IMR-90 (cell line): ENCODE measurements at regions not wholly inside any gene's neighbourhood (a gene's known extent, or its start where the extent isn't known, plus 50 kb on each side); places are given as distances from the start of the nearest gene placed in this dataset.

Source experiments
- ATAC-seq: fragments of 200-7000 bp; cut with Tn5 transposase; 2 replicates; pipeline ENCODE4 v1.9.1; 2020; ENCODE audit warnings: low read depth, mild to moderate bottlenecking, moderate library complexity
- BruUV-seq: library from RNA; stranded (reverse); fragments of 400-500 nt; replicated peaks from 2 replicates; lab custom pipeline; 2021; lab: Mats Ljungman, UMichigan
- CTCF ChIA-PET: fragments of 300-600 bp; formaldehyde crosslinking; extraction: SDS; loops from one replicate; lab custom pipeline; 2021; ENCODE audit warnings: antibody characterized with exemption; lab: Yijun Ruan, JAX
- POLR2A ChIA-PET: fragments of 300-600 bp; sonication (Branson Sonifier 250); formaldehyde crosslinking; loops from one replicate; lab custom pipeline; 2022; ENCODE audit warnings: antibody characterized with exemption; ENCODE audit not compliant: unreplicated experiment; lab: Charles Lee
- DNase-seq: peaks from one replicate; pipeline ENCODE4 v3.0.0; 2013
- H2AFZ ChIP-seq: replicated peaks from 2 replicates; pipeline ENCODE3; 2013; ENCODE audit warnings: low read length, mild to moderate bottlenecking; ENCODE audit not compliant: poor library complexity
- H2AK5ac ChIP-seq: 2 replicates; pipeline ENCODE4 v1.6.1; 2013; ENCODE audit warnings: low read depth, low read length, inconsistent platforms
- H2AK9ac ChIP-seq: replicated peaks from 2 replicates; pipeline ENCODE3; 2013; ENCODE audit warnings: mild to moderate bottlenecking, low read depth, low read length, moderate library complexity; ENCODE audit not compliant: poor library complexity
- H2BK120ac ChIP-seq: 2 replicates; pipeline ENCODE4 v1.6.1; 2013; ENCODE audit warnings: low read depth, low read length, inconsistent platforms
- H2BK15ac ChIP-seq: 3 replicates; pipeline ENCODE4 v1.6.1; 2013; ENCODE audit warnings: low read depth, low read length, inconsistent platforms
- H2BK20ac ChIP-seq: 2 replicates; pipeline ENCODE4 v1.6.1; 2013; ENCODE audit warnings: low read depth, mild to moderate bottlenecking, inconsistent platforms, low read length, moderate library complexity
- H2BK5ac ChIP-seq: 2 replicates; pipeline ENCODE4 v1.6.1; 2013; ENCODE audit warnings: mild to moderate bottlenecking, low read depth, low read length, inconsistent platforms; ENCODE audit not compliant: poor library complexity, severe bottlenecking
- H3K14ac ChIP-seq: replicated peaks from 2 replicates; pipeline ENCODE4 v1.6.1; 2013; ENCODE audit warnings: low read depth, low read length, inconsistent platforms
- H3K18ac ChIP-seq: 2 replicates; pipeline ENCODE4 v1.6.1; 2013; ENCODE audit warnings: low read depth, low read length, control low read depth
- H3K23ac ChIP-seq: 2 replicates; pipeline ENCODE4 v1.6.1; 2013; ENCODE audit warnings: low read depth, low read length, inconsistent platforms
- H3K27ac ChIP-seq: 2 replicates; pipeline ENCODE4 v1.5.1; 2013; ENCODE audit warnings: mild to moderate bottlenecking, control low read depth, low read length; ENCODE audit not compliant: insufficient read depth
- H3K27me3 ChIP-seq: 2 replicates; pipeline ENCODE4 v1.6.1; 2013; ENCODE audit warnings: low read length; ENCODE audit not compliant: control insufficient read depth, insufficient read depth
- H3K36me3 ChIP-seq: 2 replicates; pipeline ENCODE4 v1.6.1; 2013; ENCODE audit warnings: low read length, mixed read lengths; ENCODE audit not compliant: control insufficient read depth, insufficient read depth
- H3K4ac ChIP-seq: 2 replicates; pipeline ENCODE4 v1.6.1; 2013; ENCODE audit warnings: low read depth, low read length, inconsistent platforms
- H3K4me1 ChIP-seq: 2 replicates; pipeline ENCODE4 v1.6.1; 2013; ENCODE audit warnings: low read length, mixed read lengths; ENCODE audit not compliant: control insufficient read depth, insufficient read depth
- H3K4me2 ChIP-seq: 2 replicates; pipeline ENCODE4 v1.6.1; 2013; ENCODE audit warnings: low read depth, mild to moderate bottlenecking, control low read depth, low read length, moderate library complexity
- H3K4me3 ChIP-seq: 2 replicates; pipeline ENCODE4 v1.5.1; 2013; ENCODE audit warnings: low read depth, mild to moderate bottlenecking, control low read depth, low read length, moderate library complexity; ENCODE audit not compliant: insufficient read depth
- H3K56ac ChIP-seq: 2 replicates; pipeline ENCODE4 v1.6.1; 2013; ENCODE audit warnings: low read length, inconsistent platforms; ENCODE audit not compliant: insufficient read depth; ENCODE audit errors: extremely low read depth
- H3K79me1 ChIP-seq, 2 experiments: 2 replicates each; pipeline ENCODE4 v1.6.1; 2013; ENCODE audit warnings: low read length in 2 of 2, inconsistent platforms in 1 of 2, low read depth in 1 of 2
- H3K9ac ChIP-seq: 2 replicates; pipeline ENCODE4 v1.6.1; 2013; ENCODE audit warnings: low read depth, low read length, control low read depth
- H3K9me1 ChIP-seq: 2 replicates; pipeline ENCODE4 v1.6.1; 2013; ENCODE audit warnings: low read length, inconsistent platforms; ENCODE audit not compliant: insufficient read depth
- H3K9me3 ChIP-seq: 2 replicates; pipeline ENCODE4 v1.6.1; 2013; ENCODE audit warnings: low read length; ENCODE audit not compliant: control insufficient read depth, insufficient read depth
- H4K20me1 ChIP-seq: 2 replicates; pipeline ENCODE4 v1.6.1; 2013; ENCODE audit warnings: low read length, inconsistent platforms; ENCODE audit not compliant: insufficient read depth
- H4K5ac ChIP-seq: 2 replicates; pipeline ENCODE4 v1.6.1; 2013; ENCODE audit warnings: mild to moderate bottlenecking, low read depth, low read length, control low read depth
- H4K8ac ChIP-seq, 2 experiments: 2 replicates each; pipeline ENCODE4 v1.6.1; 2013; ENCODE audit warnings: low read depth in 2 of 2, low read length in 2 of 2, control low read depth in 1 of 2, inconsistent platforms in 1 of 2
- H4K91ac ChIP-seq: 2 replicates; pipeline ENCODE4 v1.6.1; 2013; ENCODE audit warnings: low read depth, low read length, inconsistent platforms; ENCODE audit not compliant: insufficient read depth
- BHLHE40 ChIP-seq: fragments of 150-350 bp; IDR thresholded peaks from 2 replicates; pipeline ENCODE4 v1.6.1; 2016; ENCODE audit warnings: mild to moderate bottlenecking, low read depth, low read length
- CEBPB ChIP-seq: IDR thresholded peaks from 2 replicates; pipeline ENCODE4 v1.6.1; 2012; ENCODE audit warnings: low read depth, low read length, improper control_type of control experiment
- CHD1 ChIP-seq: IDR thresholded peaks from 2 replicates; pipeline ENCODE4 v1.6.1; 2012; ENCODE audit warnings: low read depth, low read length, improper control_type of control experiment
- CTCF ChIP-seq: conservative IDR thresholded peaks from 2 replicates; pipeline ENCODE4 v1.5.1; 2012; ENCODE audit warnings: mild to moderate bottlenecking, low read depth, low read length, improper control_type of control experiment
- ELK1 ChIP-seq: fragments of 150-350 bp; IDR thresholded peaks from 2 replicates; pipeline ENCODE4 v1.6.1; 2016; ENCODE audit warnings: low read depth, mild to moderate bottlenecking, low read length, moderate library complexity, borderline replicate concordance
- FOS ChIP-seq: fragments of 150-350 bp; IDR thresholded peaks from 2 replicates; pipeline ENCODE4 v1.6.1; 2016; ENCODE audit warnings: low read depth, low read length
- MAFK ChIP-seq: IDR thresholded peaks from 2 replicates; pipeline ENCODE4 v1.6.1; 2012; ENCODE audit warnings: low read depth, low read length, improper control_type of control experiment
- MAZ ChIP-seq: IDR thresholded peaks from 2 replicates; pipeline ENCODE4 v1.6.1; 2012; ENCODE audit warnings: low read depth, mild to moderate bottlenecking, low read length, improper control_type of control experiment, moderate library complexity, borderline replicate concordance
- MXI1 ChIP-seq: IDR thresholded peaks from 2 replicates; pipeline ENCODE4 v1.6.1; 2012; ENCODE audit warnings: low read depth, mild to moderate bottlenecking, low read length, moderate library complexity, borderline replicate concordance
- NFE2L2 ChIP-seq: fragments of 150-350 bp; IDR thresholded peaks from 2 replicates; pipeline ENCODE4 v1.6.1; 2016; ENCODE audit warnings: low read depth, mild to moderate bottlenecking, low read length
- POLR2A ChIP-seq: IDR thresholded peaks from 2 replicates; pipeline ENCODE4 v1.6.1; 2012; ENCODE audit warnings: mild to moderate bottlenecking, low read depth, low read length
- RAD21 ChIP-seq: IDR thresholded peaks from 2 replicates; pipeline ENCODE4 v1.6.1; 2012; ENCODE audit warnings: low read length, improper control_type of control experiment
- RFX5 ChIP-seq: IDR thresholded peaks from 2 replicates; pipeline ENCODE4 v1.8.0; 2012; ENCODE audit warnings: low read depth, mild to moderate bottlenecking, low read length, moderate library complexity
- SMC3 ChIP-seq: fragments of 150-350 bp; IDR thresholded peaks from 2 replicates; pipeline ENCODE4 v1.6.1; 2016; ENCODE audit warnings: low read depth, mild to moderate bottlenecking, antibody characterized with exemption, low read length, moderate library complexity
- USF2 ChIP-seq: fragments of 150-350 bp; IDR thresholded peaks from 2 replicates; pipeline ENCODE4 v1.6.1; 2017; ENCODE audit warnings: mild to moderate bottlenecking, antibody characterized with exemption, low read length, low read depth
- WGBS, 2 experiments: methylation state at CpG; one replicate each; pipeline versions ENCODE4 v1.1.5 to v1.1.7; 2013; ENCODE audit warnings: missing lambda C conversion rate in 2 of 2; ENCODE audit not compliant: insufficient read length in 1 of 2; ENCODE audit errors: extremely low coverage in 2 of 2; 5-methylcytosine and 5-hydroxymethylcytosine counted together
- dilution Hi-C: fragments of 300-500 bp; cut with HindIII; formaldehyde crosslinking; loops from one replicate; pipeline ENCODE4 v1.14.3; 2018; ENCODE audit warnings: low sequenced_read_pairs; ENCODE audit not compliant: unreplicated experiment
- in situ Hi-C: fragments of 300-500 bp; cut with MboI; formaldehyde crosslinking; loops from 3 replicates; pipeline ENCODE4 v1.14.3; 2019; ENCODE audit warnings: low sequenced_read_pairs, inconsistent platforms, mixed read lengths
- intact Hi-C: fragments of 100-400 bp; cut with micrococcal nuclease; formaldehyde crosslinking; loops from 2 replicates; pipeline ENCODE4 v1.10.0; 2022

- in situ Hi-C loops = no loop called here
- peak overlapping the region; percentile 98 for H3K23ac ChIP-seq
- H4K8ac ChIP-seq = peak overlapping the region; percentile 89 to 98
- peak overlapping the region; percentile 99 for H2BK15ac ChIP-seq
- peaks cover 50% of the 10 kb centered on the region for H3K9me1 ChIP-seq
- peak overlapping the region; percentile 100 for H3K4ac ChIP-seq
- H2AK9ac ChIP-seq = peak overlapping the region; percentile 51
- peak overlapping the region; percentile 98 for H2BK120ac ChIP-seq
- H3K79me1 ChIP-seq = peaks cover 0 to 56% of the 10 kb centered on the region in 2 experiments; a peak in 2 of 4 replicates
- peaks cover 58% of the 10 kb centered on the region for H3K4me1 ChIP-seq
- intact Hi-C loops = loop anchor here (2.0 to 10.0 kb wide), 2 partner anchors 275 to 311 kb away; no protein-coding TSS in a partner anchor
- H3K4me3 ChIP-seq = no peak overlapping the region
- DNase-seq (no peak), ATAC-seq (peak; percentile 12)
- H3K36me3 ChIP-seq = no peaks in the 10 kb centered on the region
- peak overlapping the region; percentile 97 for H2BK5ac ChIP-seq
- peak overlapping the region; percentile 98 for H3K56ac ChIP-seq
- H3K9me3 ChIP-seq = no peaks in the 10 kb centered on the region
- H2BK20ac ChIP-seq = peak overlapping the region; percentile 100
- TF ChIP-seq ELK1 = no peak
- no peak for TF ChIP-seq RFX5
- TF ChIP-seq USF2 = no peak
- no peak for TF ChIP-seq POLR2A
- TF ChIP-seq RAD21 = no peak
- no peak for TF ChIP-seq MAZ
- no peak for TF ChIP-seq CTCF
- no peak for TF ChIP-seq MXI1
- TF ChIP-seq MAFK = no peak
- no peak for TF ChIP-seq CHD1
- no peak for TF ChIP-seq SMC3
- no peak for TF ChIP-seq FOS
- TF ChIP-seq NFE2L2 = no peak
- TF ChIP-seq CEBPB = no peak
- TF ChIP-seq BHLHE40 = no peak
- CTCF ChIA-PET = no interaction called here
- H4K91ac ChIP-seq = peak overlapping the region; percentile 100
- no TSS peak for BruUV-seq
- peak overlapping the region; percentile 93 for H2AK5ac ChIP-seq
- peak overlapping the region; percentile 97 for H3K27ac ChIP-seq
- peak overlapping the region; percentile 47; the same call in 1 of the 2 replicates for H3K4me2 ChIP-seq
- peak overlapping the region; percentile 59 for H3K9ac ChIP-seq
- H4K20me1 ChIP-seq = no peaks in the 10 kb centered on the region
- WGBS, 2 experiments = no CpG with 5 or more reads among the region's 1 CpG
- dilution Hi-C loops = no loop called here
- H3K18ac ChIP-seq = peak overlapping the region; percentile 92
- H3K14ac ChIP-seq = peak overlapping the region; percentile 93
- no peaks in the 10 kb centered on the region for H3K27me3 ChIP-seq
- H2AFZ ChIP-seq = peak overlapping the region; percentile 63
- peak overlapping the region; percentile 95 for H4K5ac ChIP-seq
- POLR2A ChIA-PET = interaction anchor here (0.5 to 1.7 kb wide), 7 partner anchors 12 to 324 kb away, joined by 3 to 16 read pairs (median 6); partner anchors contain the start of gene SH3BP4
These were observed 177.3 kb upstream of the ARL4C start for GRCh38 chr2:234673961-234674759.
